OCI-LY3 (cell line): ENCODE measurements at regions not wholly inside any gene's neighbourhood (a gene's known extent, or its start where the extent isn't known, plus 50 kb on each side); places are given as distances from the start of the nearest gene placed in this dataset.

Source experiments
- EZH2phosphoT487 ChIP-seq: fragments of 200-600 bp; shearing (Covaris generic); IDR thresholded peaks from 2 replicates; pipeline ENCODE4 v1.6.1; 2018; ENCODE audit warnings: antibody characterized with exemption, mixed run types, low read depth
- TF ChIP-seq, protein P1 (sequence below): fragments of 200-600, 300-600 bp; sonication (generic); IDR thresholded peaks from 2 replicates; pipeline ENCODE4 v1.5.1; 2014; ENCODE audit warnings: antibody characterized with exemption, low read length, low read depth

DNA sequence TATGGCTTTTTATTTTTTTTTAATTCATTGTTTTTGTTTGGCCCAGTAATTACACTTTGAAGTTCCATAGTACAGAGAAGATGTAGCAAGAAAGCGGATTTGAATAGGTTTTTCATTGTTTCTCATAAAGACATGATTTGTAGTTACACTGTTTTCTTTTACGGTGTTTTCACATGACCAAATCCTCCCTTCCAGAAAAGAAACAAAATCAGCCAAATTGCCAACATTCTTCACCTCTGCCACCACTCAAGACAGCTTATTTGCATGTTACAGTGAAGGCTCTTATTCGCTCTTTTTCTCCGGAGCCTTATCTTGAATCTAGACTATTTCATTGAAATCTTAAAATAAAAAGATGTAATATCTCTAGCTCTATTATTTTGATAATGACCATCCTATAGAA is 50.9 kb upstream of the KCNH5 start:
- TF ChIP-seq, protein P1, sequence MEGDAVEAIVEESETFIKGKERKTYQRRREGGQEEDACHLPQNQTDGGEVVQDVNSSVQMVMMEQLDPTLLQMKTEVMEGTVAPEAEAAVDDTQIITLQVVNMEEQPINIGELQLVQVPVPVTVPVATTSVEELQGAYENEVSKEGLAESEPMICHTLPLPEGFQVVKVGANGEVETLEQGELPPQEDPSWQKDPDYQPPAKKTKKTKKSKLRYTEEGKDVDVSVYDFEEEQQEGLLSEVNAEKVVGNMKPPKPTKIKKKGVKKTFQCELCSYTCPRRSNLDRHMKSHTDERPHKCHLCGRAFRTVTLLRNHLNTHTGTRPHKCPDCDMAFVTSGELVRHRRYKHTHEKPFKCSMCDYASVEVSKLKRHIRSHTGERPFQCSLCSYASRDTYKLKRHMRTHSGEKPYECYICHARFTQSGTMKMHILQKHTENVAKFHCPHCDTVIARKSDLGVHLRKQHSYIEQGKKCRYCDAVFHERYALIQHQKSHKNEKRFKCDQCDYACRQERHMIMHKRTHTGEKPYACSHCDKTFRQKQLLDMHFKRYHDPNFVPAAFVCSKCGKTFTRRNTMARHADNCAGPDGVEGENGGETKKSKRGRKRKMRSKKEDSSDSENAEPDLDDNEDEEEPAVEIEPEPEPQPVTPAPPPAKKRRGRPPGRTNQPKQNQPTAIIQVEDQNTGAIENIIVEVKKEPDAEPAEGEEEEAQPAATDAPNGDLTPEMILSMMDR, result no peak
- no peak for TF ChIP-seq EZH2phosphoT487
